Neural cell (in vitro differentiated cells): ENCODE measurements at regions not wholly inside any gene's neighbourhood (a gene's known extent, or its start where the extent isn't known, plus 50 kb on each side); places are given as distances from the start of the nearest gene placed in this dataset.

Source experiments
- H2AFZ ChIP-seq: fragments of 200-600, 300-800 bp; sonication (generic), shearing (Covaris generic); 2 replicates; pipeline ENCODE4 v1.6.0; 2014; ENCODE audit warnings: low read depth, mild to moderate bottlenecking, antibody characterized with exemption, low read length, moderate library complexity
- H3F3A ChIP-seq: fragments of 200-600 bp; shearing (Covaris generic); 2 replicates; pipeline ENCODE4 v1.6.1; 2016; ENCODE audit warnings: mild to moderate bottlenecking, moderate library complexity, mixed read lengths, antibody characterized with exemption, low read length; ENCODE audit not compliant: insufficient read depth, poor library complexity, severe bottlenecking
- H3K27ac ChIP-seq: fragments of 200-600, 300-800 bp; sonication (generic), shearing (Covaris generic); 2 replicates; pipeline ENCODE4 v1.5.1; 2014; ENCODE audit warnings: mild to moderate bottlenecking, low read length, moderate library complexity
- H3K27me3 ChIP-seq: fragments of 300-800, 200-600 bp; sonication (generic), shearing (Covaris generic); 2 replicates; pipeline ENCODE4 v1.6.0; 2014; ENCODE audit warnings: mild to moderate bottlenecking, low read depth, low read length, moderate library complexity; ENCODE audit not compliant: insufficient read depth
- H3K36me3 ChIP-seq: fragments of 300-800, 200-600 bp; sonication (generic), shearing (Covaris generic); 2 replicates; pipeline ENCODE4 v1.5.1; 2014; ENCODE audit warnings: mild to moderate bottlenecking, antibody characterized with exemption, low read length, moderate library complexity; ENCODE audit not compliant: insufficient read depth
- H3K4me2 ChIP-seq: fragments of 300-800, 200-600 bp; sonication (generic), shearing (Covaris generic); 2 replicates; pipeline ENCODE4 v1.6.0; 2014; ENCODE audit warnings: mild to moderate bottlenecking, low read length
- H3K4me3 ChIP-seq: fragments of 300-800, 200-600 bp; sonication (generic), shearing (Covaris generic); 2 replicates; pipeline ENCODE4 v1.5.1; 2014; ENCODE audit warnings: mild to moderate bottlenecking, low read length, moderate library complexity
- H3K79me2 ChIP-seq: fragments of 200-600 bp; shearing (Covaris generic); replicated peaks from 2 replicates; pipeline ENCODE4 v1.6.0; 2014; ENCODE audit warnings: mild to moderate bottlenecking, low read length, moderate library complexity; ENCODE audit not compliant: insufficient read depth
- H3K9ac ChIP-seq: fragments of 300-800, 200-600 bp; sonication (generic), shearing (Covaris generic); 2 replicates; pipeline ENCODE4 v1.6.1; 2016; ENCODE audit warnings: mild to moderate bottlenecking, low read length, mixed read lengths
- H3K9me2 ChIP-seq: fragments of 200-600 bp; shearing (Covaris generic); 2 replicates; pipeline ENCODE4 v1.6.1; 2016; ENCODE audit warnings: mild to moderate bottlenecking, low read length, mixed read lengths; ENCODE audit not compliant: insufficient read depth
- H3K9me3 ChIP-seq: fragments of 200-600, 300-800 bp; sonication (generic), shearing (Covaris generic); 2 replicates; pipeline ENCODE4 v1.6.1; 2016; ENCODE audit warnings: mild to moderate bottlenecking, mixed run types, low read length, moderate library complexity, mixed read lengths
- H4K20me1 ChIP-seq: fragments of 200-600 bp; shearing (Covaris generic); 2 replicates; pipeline ENCODE4 v1.6.1; 2016; ENCODE audit warnings: mild to moderate bottlenecking, mixed run types; ENCODE audit not compliant: insufficient read depth
- EP300 ChIP-seq: fragments of 450-650 bp; conservative IDR thresholded peaks from 2 replicates; pipeline ENCODE4 v1.6.1; 2014; ENCODE audit warnings: antibody characterized with exemption, mild to moderate bottlenecking, moderate library complexity; ENCODE audit not compliant: poor library complexity, severe bottlenecking
- EZH2 ChIP-seq: fragments of 200-600, 300-800 bp; shearing (Covaris generic), sonication (generic); IDR thresholded peaks from 2 replicates; pipeline ENCODE4 v1.6.1; 2014; ENCODE audit warnings: antibody characterized with exemption, low read length, borderline replicate concordance, mild to moderate bottlenecking; ENCODE audit not compliant: insufficient read depth, poor library complexity, severe bottlenecking
- MXI1 ChIP-seq: fragments of 450-650 bp; conservative IDR thresholded peaks from 2 replicates; pipeline ENCODE4 v1.6.1; 2014; ENCODE audit warnings: antibody characterized with exemption, mild to moderate bottlenecking; ENCODE audit not compliant: poor library complexity, severe bottlenecking
- POLR2AphosphoS5 ChIP-seq: IDR thresholded peaks from 2 replicates; pipeline ENCODE4 v1.6.1; 2012
- RAD21 ChIP-seq: fragments of 450-650 bp; conservative IDR thresholded peaks from 2 replicates; pipeline ENCODE4 v1.6.1; 2014; ENCODE audit warnings: antibody characterized with exemption, mild to moderate bottlenecking, moderate library complexity
- SMC3 ChIP-seq: fragments of 450-650 bp; conservative IDR thresholded peaks from 2 replicates; pipeline ENCODE4 v1.6.1; 2014; ENCODE audit warnings: antibody characterized with exemption, mild to moderate bottlenecking, moderate library complexity; ENCODE audit not compliant: poor library complexity
- TAF1 ChIP-seq: IDR thresholded peaks from 2 replicates; pipeline ENCODE4 v1.6.1; 2012; ENCODE audit warnings: low read depth
- TF ChIP-seq, protein P1 (sequence below): fragments of 450-650 bp; IDR thresholded peaks from 2 replicates; pipeline ENCODE4 v1.5.1; 2014; ENCODE audit warnings: antibody characterized with exemption, mild to moderate bottlenecking, moderate library complexity; ENCODE audit not compliant: poor library complexity, severe bottlenecking
- TF ChIP-seq, protein P2 (sequence below): IDR thresholded peaks from 2 replicates; pipeline ENCODE4 v1.6.1; 2012; ENCODE audit warnings: borderline replicate concordance

DNA sequence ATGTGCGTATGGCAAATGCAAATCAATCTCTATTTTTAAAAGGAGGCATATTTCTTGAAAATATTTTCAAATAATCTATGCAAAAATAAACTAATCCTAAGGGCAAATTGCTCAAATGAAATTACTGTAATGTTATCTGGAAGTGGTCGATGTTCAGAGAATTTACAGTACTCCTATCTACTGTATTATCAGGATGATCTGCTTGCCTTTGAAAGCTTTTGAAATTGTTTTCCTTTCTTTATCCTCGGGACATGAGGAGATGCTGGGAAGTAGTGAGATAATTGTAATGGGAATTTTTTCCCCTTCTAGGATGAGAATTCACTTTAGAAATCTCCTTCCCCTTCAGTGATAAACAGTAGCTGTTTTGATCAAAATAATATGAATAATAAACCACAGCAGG lies 577.2 kb upstream of the MIR17HG start:
- Histone ChIP-seq H3K9me2 (no peaks in the 10 kb centered on the region), H3K27me3 (no peaks in the 10 kb centered on the region), H4K20me1 (no peaks in the 10 kb centered on the region), H3K4me2 (no peak overlapping the region), H3K27ac (no peak overlapping the region), H3K9me3 (no peaks in the 10 kb centered on the region), H3K36me3 (no peaks in the 10 kb centered on the region), H3K9ac (no peak overlapping the region), H2AFZ (no peak overlapping the region), H3K79me2 (no peaks in the 10 kb centered on the region), H3F3A (no peaks in the 10 kb centered on the region), H3K4me3 (no peak overlapping the region)
- TF ChIP-seq SMC3, result no peak
- no peak for TF ChIP-seq RAD21
- TF ChIP-seq TAF1, result no peak
- TF ChIP-seq MXI1, result no peak
- TF ChIP-seq POLR2AphosphoS5, result no peak
- no peak for TF ChIP-seq EZH2
- TF ChIP-seq, protein P1, sequence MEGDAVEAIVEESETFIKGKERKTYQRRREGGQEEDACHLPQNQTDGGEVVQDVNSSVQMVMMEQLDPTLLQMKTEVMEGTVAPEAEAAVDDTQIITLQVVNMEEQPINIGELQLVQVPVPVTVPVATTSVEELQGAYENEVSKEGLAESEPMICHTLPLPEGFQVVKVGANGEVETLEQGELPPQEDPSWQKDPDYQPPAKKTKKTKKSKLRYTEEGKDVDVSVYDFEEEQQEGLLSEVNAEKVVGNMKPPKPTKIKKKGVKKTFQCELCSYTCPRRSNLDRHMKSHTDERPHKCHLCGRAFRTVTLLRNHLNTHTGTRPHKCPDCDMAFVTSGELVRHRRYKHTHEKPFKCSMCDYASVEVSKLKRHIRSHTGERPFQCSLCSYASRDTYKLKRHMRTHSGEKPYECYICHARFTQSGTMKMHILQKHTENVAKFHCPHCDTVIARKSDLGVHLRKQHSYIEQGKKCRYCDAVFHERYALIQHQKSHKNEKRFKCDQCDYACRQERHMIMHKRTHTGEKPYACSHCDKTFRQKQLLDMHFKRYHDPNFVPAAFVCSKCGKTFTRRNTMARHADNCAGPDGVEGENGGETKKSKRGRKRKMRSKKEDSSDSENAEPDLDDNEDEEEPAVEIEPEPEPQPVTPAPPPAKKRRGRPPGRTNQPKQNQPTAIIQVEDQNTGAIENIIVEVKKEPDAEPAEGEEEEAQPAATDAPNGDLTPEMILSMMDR, result no peak
- TF ChIP-seq, protein P2, sequence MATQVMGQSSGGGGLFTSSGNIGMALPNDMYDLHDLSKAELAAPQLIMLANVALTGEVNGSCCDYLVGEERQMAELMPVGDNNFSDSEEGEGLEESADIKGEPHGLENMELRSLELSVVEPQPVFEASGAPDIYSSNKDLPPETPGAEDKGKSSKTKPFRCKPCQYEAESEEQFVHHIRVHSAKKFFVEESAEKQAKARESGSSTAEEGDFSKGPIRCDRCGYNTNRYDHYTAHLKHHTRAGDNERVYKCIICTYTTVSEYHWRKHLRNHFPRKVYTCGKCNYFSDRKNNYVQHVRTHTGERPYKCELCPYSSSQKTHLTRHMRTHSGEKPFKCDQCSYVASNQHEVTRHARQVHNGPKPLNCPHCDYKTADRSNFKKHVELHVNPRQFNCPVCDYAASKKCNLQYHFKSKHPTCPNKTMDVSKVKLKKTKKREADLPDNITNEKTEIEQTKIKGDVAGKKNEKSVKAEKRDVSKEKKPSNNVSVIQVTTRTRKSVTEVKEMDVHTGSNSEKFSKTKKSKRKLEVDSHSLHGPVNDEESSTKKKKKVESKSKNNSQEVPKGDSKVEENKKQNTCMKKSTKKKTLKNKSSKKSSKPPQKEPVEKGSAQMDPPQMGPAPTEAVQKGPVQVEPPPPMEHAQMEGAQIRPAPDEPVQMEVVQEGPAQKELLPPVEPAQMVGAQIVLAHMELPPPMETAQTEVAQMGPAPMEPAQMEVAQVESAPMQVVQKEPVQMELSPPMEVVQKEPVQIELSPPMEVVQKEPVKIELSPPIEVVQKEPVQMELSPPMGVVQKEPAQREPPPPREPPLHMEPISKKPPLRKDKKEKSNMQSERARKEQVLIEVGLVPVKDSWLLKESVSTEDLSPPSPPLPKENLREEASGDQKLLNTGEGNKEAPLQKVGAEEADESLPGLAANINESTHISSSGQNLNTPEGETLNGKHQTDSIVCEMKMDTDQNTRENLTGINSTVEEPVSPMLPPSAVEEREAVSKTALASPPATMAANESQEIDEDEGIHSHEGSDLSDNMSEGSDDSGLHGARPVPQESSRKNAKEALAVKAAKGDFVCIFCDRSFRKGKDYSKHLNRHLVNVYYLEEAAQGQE, result no peak

DNA sequence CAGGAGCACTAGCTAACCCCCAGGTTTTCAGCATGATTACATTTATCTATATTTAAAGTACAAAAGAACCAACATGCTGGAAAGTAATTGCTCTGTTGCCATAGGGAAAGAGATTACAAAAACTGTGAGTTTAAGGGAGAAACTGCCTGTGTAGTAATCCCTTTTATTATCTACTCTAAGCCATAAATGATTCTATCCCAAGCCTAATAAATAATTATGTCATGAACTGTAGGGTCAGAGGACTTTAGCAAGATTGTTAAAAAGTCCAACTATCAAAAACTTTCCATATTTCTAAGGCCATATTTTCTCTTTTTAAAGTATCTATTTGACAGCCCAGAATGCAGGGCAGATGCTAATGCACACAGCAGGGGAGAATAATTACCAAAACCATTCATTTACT lies 573.8 kb upstream of the MIR17HG start:
- Histone ChIP-seq H3K9ac (no peak overlapping the region), H2AFZ (no peak overlapping the region), H3K27ac (no peak overlapping the region), H3K79me2 (no peaks in the 10 kb centered on the region), H3K36me3 (no peaks in the 10 kb centered on the region), H3K4me3 (no peak overlapping the region), H3K9me3 (no peaks in the 10 kb centered on the region), H3F3A (no peaks in the 10 kb centered on the region), H3K27me3 (no peaks in the 10 kb centered on the region), H4K20me1 (no peaks in the 10 kb centered on the region), H3K4me2 (no peak overlapping the region), H3K9me2 (no peaks in the 10 kb centered on the region)
- no peak for TF ChIP-seq TAF1
- TF ChIP-seq, protein P2, result no peak
- TF ChIP-seq EP300, result no peak
- TF ChIP-seq EZH2, result no peak
- TF ChIP-seq, protein P1, result no peak
